ENCODE measurements at regions not wholly inside any gene's neighbourhood (a gene's known extent, or its start where the extent isn't known, plus 50 kb on each side); places are given as distances from the start of the nearest gene placed in this dataset.

DNA sequence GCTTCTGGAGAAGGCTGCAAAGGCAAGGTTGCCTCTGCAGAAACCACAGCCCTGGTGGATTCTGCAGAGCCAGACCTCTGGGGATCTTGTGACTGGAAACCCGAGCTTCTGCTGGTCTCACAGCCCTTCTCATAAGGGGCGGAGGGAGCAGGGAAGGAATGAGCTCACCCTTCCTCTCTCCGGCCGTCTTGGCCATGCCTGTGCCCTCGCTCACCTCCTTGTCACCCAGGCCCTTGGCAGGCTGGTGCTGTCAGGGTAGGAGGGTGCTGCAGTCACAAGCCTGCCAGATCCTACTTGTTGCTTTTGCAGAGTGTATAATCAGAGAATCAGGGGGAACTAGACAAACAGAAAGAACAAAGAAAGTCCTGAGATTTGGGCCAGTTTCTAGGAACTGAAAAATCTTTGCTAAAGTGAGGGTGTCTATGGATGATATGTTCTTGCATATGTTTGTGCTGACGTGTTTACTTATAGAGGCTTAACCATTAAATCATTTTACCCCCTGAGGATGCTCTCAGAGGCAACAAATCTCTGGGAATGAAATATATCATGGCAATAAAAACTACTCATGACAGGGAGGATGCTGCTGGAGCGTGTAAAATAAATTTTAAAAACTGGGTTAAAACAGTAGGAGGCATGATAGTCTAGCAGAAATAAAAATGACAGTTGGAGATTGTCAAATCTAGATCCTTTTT is 244.9 kb upstream of the SOX4 start:
- Histone ChIP-seq H3K4me1 (ENCODE audit: control insufficient read depth, extremely low read depth, insufficient read depth, low read length) (no peaks in the 10 kb centered on the region), H2AFZ (ENCODE audit: low read length) (no peak overlapping the region), H3K9me3 (ENCODE audit: control insufficient read depth, insufficient read depth, low read depth, low read length) (no peaks in the 10 kb centered on the region), H3K4me2 (ENCODE audit: extremely low read depth, insufficient read depth, low read length) (peak overlapping the region; percentile 64), H3K9ac (ENCODE audit: insufficient read depth, low read length) (no peak overlapping the region), H3K79me2 (ENCODE audit: control insufficient read depth, insufficient read depth, low read length) (no peaks in the 10 kb centered on the region), H4K20me1 (ENCODE audit: control insufficient read depth, extremely low read depth, insufficient read depth, low read length) (no peaks in the 10 kb centered on the region), H3K36me3 (ENCODE audit: control insufficient read depth, insufficient read depth, low read length) (no peaks in the 10 kb centered on the region), H3K27me3 (ENCODE audit: control insufficient read depth, insufficient read depth, low read length) (no peaks in the 10 kb centered on the region), H3K27ac (ENCODE audit: insufficient read depth, low read length) (no peak overlapping the region), H3K4me3 (replicated peaks in 1 of 4; ENCODE audit: control extremely low read depth in 1 of 4, insufficient read depth in 1 of 4, low read depth in 3 of 4, low read length in 4 of 4) (no peak overlapping the region)
- DNase-seq (ENCODE audit: low read depth in 2 of 2): peak; percentile 69 to 80
- TF ChIP-seq, protein P1, sequence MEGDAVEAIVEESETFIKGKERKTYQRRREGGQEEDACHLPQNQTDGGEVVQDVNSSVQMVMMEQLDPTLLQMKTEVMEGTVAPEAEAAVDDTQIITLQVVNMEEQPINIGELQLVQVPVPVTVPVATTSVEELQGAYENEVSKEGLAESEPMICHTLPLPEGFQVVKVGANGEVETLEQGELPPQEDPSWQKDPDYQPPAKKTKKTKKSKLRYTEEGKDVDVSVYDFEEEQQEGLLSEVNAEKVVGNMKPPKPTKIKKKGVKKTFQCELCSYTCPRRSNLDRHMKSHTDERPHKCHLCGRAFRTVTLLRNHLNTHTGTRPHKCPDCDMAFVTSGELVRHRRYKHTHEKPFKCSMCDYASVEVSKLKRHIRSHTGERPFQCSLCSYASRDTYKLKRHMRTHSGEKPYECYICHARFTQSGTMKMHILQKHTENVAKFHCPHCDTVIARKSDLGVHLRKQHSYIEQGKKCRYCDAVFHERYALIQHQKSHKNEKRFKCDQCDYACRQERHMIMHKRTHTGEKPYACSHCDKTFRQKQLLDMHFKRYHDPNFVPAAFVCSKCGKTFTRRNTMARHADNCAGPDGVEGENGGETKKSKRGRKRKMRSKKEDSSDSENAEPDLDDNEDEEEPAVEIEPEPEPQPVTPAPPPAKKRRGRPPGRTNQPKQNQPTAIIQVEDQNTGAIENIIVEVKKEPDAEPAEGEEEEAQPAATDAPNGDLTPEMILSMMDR (conservative IDR thresholded peaks at IDR 0.05 in 1 of 2, IDR thresholded peaks at IDR 0.05 in 1 of 2; ENCODE audit: low read depth in 1 of 2, low read length in 2 of 2): no peak
- TF ChIP-seq EZH2 (IDR thresholded peaks at IDR 0.05; ENCODE audit: low read length, missing control alignments): no peak

DNA sequence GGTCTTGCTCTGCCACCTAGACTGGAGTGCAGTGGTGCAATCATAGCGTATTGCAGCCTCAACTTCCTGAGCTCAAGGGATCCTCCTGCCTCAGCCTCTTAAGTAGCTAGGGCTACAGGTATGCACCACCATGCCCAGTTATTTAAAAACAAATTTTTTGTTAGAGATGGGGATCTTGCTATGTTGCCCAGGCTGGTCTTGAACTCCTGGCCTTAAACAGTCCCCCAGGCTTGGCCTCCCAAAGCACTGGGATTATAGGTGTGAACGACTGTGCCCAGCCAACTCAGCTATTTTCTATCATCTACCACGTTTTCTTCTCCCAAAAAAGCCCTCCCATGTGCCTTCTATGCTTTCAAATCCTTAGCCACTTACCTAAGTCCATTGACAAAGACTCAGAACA is 243.7 kb upstream of the SOX4 start:
- H3K27ac ChIP-seq (ENCODE audit: insufficient read depth, low read length): no peak overlapping the region
- TF ChIP-seq EZH2 (IDR thresholded peaks at IDR 0.05; ENCODE audit: low read length, missing control alignments): no peak
- TF ChIP-seq, protein P1 (conservative IDR thresholded peaks at IDR 0.05 in 1 of 2, IDR thresholded peaks at IDR 0.05 in 1 of 2; ENCODE audit: low read depth in 1 of 2, low read length in 2 of 2): no peak
- H3K9ac ChIP-seq (ENCODE audit: insufficient read depth, low read length): no peak overlapping the region
- H4K20me1 ChIP-seq (ENCODE audit: control insufficient read depth, extremely low read depth, insufficient read depth, low read length): no peaks in the 10 kb centered on the region
- no peaks in the 10 kb centered on the region for H3K27me3 ChIP-seq (ENCODE audit: control insufficient read depth, insufficient read depth, low read length)
- H3K4me2 ChIP-seq (ENCODE audit: extremely low read depth, insufficient read depth, low read length): no peak overlapping the region
- DNase-seq (ENCODE audit: low read depth in 2 of 2): no peak
- H3K36me3 ChIP-seq (ENCODE audit: control insufficient read depth, insufficient read depth, low read length): no peaks in the 10 kb centered on the region
- no peaks in the 10 kb centered on the region for H3K79me2 ChIP-seq (ENCODE audit: control insufficient read depth, insufficient read depth, low read length)
- H3K9me3 ChIP-seq (ENCODE audit: control insufficient read depth, insufficient read depth, low read depth, low read length): no peaks in the 10 kb centered on the region
- H3K4me3 ChIP-seq (replicated peaks in 1 of 4; ENCODE audit: control extremely low read depth in 1 of 4, insufficient read depth in 1 of 4, low read depth in 3 of 4, low read length in 4 of 4): no peak overlapping the region
- H2AFZ ChIP-seq (ENCODE audit: low read length): no peak overlapping the region
- H3K4me1 ChIP-seq (ENCODE audit: control insufficient read depth, extremely low read depth, insufficient read depth, low read length): no peaks in the 10 kb centered on the region

DNA sequence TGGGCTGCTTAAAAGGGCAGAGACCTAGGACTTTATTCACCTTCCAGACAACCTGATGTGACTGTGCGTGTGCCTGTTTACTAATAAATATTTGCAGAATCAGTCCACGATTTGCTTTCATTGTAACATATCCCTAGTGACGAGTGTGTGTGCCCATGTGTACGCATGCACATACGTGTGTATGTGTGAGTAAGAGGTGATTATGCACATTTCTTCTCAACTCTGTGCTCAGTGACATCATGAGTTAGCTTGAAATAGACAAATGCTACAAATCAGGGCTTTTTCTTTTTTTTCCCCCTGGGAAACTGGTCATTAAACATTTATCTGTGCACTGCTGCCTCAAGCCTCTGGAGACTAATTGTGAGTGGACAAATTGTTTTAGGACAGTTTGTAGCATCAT is 242.6 kb upstream of the SOX4 start:
- Histone ChIP-seq H4K20me1 (ENCODE audit: control insufficient read depth, extremely low read depth, insufficient read depth, low read length) (no peaks in the 10 kb centered on the region), H3K4me1 (ENCODE audit: control insufficient read depth, extremely low read depth, insufficient read depth, low read length) (no peaks in the 10 kb centered on the region), H3K27me3 (ENCODE audit: control insufficient read depth, insufficient read depth, low read length) (no peaks in the 10 kb centered on the region), H3K79me2 (ENCODE audit: control insufficient read depth, insufficient read depth, low read length) (no peaks in the 10 kb centered on the region), H3K9ac (ENCODE audit: insufficient read depth, low read length) (no peak overlapping the region), H3K36me3 (ENCODE audit: control insufficient read depth, insufficient read depth, low read length) (no peaks in the 10 kb centered on the region), H2AFZ (ENCODE audit: low read length) (no peak overlapping the region), H3K9me3 (ENCODE audit: control insufficient read depth, insufficient read depth, low read depth, low read length) (no peaks in the 10 kb centered on the region), H3K27ac (ENCODE audit: insufficient read depth, low read length) (no peak overlapping the region), H3K4me3 (replicated peaks in 1 of 4; ENCODE audit: control extremely low read depth in 1 of 4, insufficient read depth in 1 of 4, low read depth in 3 of 4, low read length in 4 of 4) (no peak overlapping the region), H3K4me2 (ENCODE audit: extremely low read depth, insufficient read depth, low read length) (no peak overlapping the region)
- no peak for DNase-seq (ENCODE audit: low read depth in 2 of 2)
- TF ChIP-seq, protein P1 (conservative IDR thresholded peaks at IDR 0.05 in 1 of 2, IDR thresholded peaks at IDR 0.05 in 1 of 2; ENCODE audit: low read depth in 1 of 2, low read length in 2 of 2): no peak
- no peak for TF ChIP-seq EZH2 (IDR thresholded peaks at IDR 0.05; ENCODE audit: low read length, missing control alignments)

Data from fibroblast of lung (primary cell).